Cortex of kidney (tissue), 1 donor: ENCODE measurements at regions not wholly inside any gene's neighbourhood (a gene's known extent, or its start where the extent isn't known, plus 50 kb on each side); places are given as distances from the start of the nearest gene placed in this dataset.

ENCODE experiments used
- DNase-seq: peaks from one replicate; lab custom pipeline; 2025; lab: John Stamatoyannopoulos, UW

- DNase-seq: no peak
Measured at GRCh38 chr15:62469874-62470688, 305.0 kb upstream of the C2CD4B start.

- no peak for DNase-seq
Measured at GRCh38 chr15:62472616-62473299, 307.7 kb upstream of the C2CD4B start.

GRCh38 chr15:62474021-62474770 is 309.1 kb upstream of the C2CD4B start:
- no peak for DNase-seq

GRCh38 chr15:62474771-62475124 is 309.7 kb upstream of the C2CD4B start:
- no peak for DNase-seq

- DNase-seq: no peak
Measured at GRCh38 chr15:62475591-62475990, 310.5 kb upstream of the C2CD4B start.

- no peak for DNase-seq
Measured at GRCh38 chr15:62476163-62476562, 311.1 kb upstream of the C2CD4B start.

GRCh38 chr15:62477929-62478328 is 312.8 kb upstream of the C2CD4B start:
- DNase-seq: no peak

GRCh38 chr15:62482785-62483429 is 317.8 kb upstream of the C2CD4B start:
- DNase-seq: no peak

GRCh38 chr15:62483814-62484213 is 318.7 kb upstream of the C2CD4B start:
- DNase-seq: no peak

GRCh38 chr15:62485170-62485720 is 320.2 kb upstream of the C2CD4B start:
- DNase-seq: no peak

- DNase-seq: no peak
Measured at GRCh38 chr15:62486041-62486440, 321.0 kb upstream of the C2CD4B start.

GRCh38 chr15:62488387-62488786 is 323.3 kb upstream of the C2CD4B start:
- DNase-seq: no peak

GRCh38 chr15:62491642-62492041 is 326.6 kb upstream of the C2CD4B start:
- DNase-seq: no peak

- DNase-seq: no peak
Measured at GRCh38 chr15:62492900-62493299, 327.8 kb upstream of the C2CD4B start.

- DNase-seq: no peak
Measured at GRCh38 chr15:62494197-62494596, 329.1 kb upstream of the C2CD4B start.

- no peak for DNase-seq
Measured at GRCh38 chr15:62495670-62496614, 330.9 kb upstream of the C2CD4B start.

- no peak for DNase-seq
Measured at GRCh38 chr15:62497356-62497755, 332.3 kb upstream of the C2CD4B start.

GRCh38 chr15:62498278-62498677 is 333.2 kb upstream of the C2CD4B start:
- no peak for DNase-seq

GRCh38 chr15:62498712-62499111 is 333.6 kb upstream of the C2CD4B start:
- DNase-seq: no peak

- DNase-seq: no peak
Measured at GRCh38 chr15:62500325-62500724, 335.2 kb upstream of the C2CD4B start.

GRCh38 chr15:62502451-62502850 is 337.4 kb upstream of the C2CD4B start:
- no peak for DNase-seq
